ENCODE measurements at regions not wholly inside any gene's neighbourhood (a gene's known extent, or its start where the extent isn't known, plus 50 kb on each side); places are given as distances from the start of the nearest gene placed in this dataset.

DNA sequence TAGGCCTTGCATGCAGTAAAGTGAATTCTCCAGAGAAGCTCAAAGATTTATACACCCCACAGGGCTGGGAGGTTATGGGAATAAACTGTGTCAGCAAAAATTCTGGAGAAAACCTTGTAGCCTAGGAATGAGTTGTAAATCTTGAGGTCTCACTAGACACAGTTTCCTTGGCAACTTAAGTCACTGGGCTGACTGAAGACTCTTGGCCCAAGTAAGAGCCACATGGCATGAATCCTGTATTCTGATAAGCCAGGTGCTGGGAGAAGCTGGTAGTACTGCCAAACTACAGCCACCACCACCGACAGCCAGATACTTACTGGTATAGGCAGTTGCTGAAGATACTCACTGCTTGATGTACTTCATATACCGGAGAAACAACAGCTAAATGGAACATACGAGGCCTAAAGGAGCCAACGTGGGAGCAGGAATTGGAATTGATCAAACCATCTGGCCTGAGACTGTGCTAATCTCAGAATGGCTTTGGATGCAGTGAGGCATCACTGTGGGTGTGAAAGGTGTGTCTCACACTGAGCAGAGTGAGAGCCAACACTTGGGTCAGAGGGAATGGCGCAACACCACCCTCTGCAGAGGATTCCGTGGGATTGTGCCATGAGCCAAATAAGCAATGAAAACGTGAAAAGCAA, 102.8 kb upstream of the TMCC3 start:
- no peak for DNase-seq (ENCODE audit: low read depth, low spot score)

DNA sequence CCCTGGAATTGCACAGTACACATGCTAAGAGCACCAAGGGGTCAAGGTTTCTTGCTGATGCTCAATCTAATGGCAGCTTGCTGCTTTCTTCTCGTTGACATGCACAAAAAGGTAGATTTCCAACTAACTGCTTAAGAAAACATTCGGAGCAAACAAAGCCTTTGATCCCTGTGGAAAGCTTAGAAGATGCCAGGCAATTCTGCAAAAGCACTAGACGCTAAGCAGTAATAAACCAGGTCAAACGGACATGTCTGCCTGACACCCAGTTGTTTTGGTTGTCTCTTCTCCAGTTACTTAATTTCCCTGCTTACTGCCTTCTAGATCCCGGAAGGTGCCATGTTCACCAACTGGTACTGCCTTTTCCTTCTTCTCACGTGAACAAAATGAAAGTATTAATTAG, 100.5 kb upstream of the TMCC3 start:
- DNase-seq (ENCODE audit: low read depth, low spot score), result no peak

DNA sequence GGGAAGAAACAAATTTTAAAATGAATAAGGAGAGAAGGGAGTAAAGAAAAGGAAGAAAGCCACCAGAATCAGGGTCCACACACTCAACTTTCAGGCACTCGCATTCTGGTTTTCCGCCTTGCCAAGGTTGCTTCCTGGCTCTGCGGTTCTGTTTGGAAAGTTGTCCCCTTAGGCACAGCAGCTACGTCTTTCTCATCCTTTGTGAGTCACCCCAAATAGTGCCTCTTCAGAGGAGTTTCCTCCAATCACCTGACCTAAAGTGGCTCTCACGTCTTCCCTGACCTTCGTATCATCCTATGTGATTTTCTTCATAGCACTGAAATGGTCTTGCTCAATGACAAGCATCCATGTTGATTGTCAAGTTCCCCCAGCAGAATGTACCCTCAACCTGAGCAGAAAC, 99.5 kb upstream of the TMCC3 start:
- DNase-seq (ENCODE audit: low read depth, low spot score), result no peak

DNA sequence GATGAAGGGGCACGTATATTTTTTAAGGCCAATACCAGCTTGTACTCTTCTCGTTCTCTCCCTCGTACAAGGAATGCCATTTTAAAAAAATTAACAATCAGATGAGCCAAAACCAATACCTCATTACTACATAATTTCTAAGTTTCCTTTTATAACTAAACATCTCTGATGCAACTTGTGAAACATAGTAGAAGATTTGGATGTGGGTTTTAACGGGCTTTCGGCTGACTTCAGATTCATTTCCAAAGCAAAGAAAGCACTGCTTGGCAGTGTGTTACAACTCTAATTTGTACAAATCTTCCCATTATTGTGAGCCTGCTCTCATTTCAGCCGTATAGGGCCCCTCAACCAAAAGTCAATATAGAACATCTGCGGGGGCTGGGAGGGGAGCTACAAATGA, 99.1 kb upstream of the TMCC3 start:
- no peak for DNase-seq (ENCODE audit: low read depth, low spot score)

DNA sequence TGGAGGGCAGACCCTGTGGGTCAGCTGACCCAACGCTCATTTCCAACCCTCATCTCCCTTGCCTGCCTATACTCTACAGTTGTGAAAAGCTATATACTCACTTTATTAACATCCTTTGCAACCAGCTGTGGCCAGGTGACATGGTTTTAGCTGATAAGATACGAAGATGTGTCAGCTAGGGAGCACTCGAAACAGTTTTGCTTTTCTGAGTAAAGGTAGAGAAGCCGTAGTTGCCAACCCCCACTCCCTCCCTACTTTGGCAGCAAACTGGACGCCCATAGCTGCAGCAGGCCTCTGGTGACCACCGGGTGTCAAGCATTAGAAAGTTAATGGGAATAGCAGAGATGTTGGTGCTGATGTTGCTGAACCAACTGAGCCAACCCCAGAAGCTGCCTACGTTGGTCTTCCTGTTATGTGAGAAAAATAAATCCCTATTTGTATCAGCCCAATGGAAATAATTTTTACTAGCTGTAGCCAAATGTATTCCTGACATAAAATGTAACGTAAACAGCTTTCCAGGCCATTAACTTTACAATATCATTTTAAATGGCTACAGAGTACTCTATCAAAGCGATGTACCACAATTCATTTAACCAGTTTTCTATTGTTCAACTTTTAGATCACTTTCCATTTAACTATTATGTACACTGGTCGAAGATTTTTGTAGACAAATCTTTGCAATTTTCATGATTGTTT, 98.5 kb upstream of the TMCC3 start:
- DNase-seq (ENCODE audit: low read depth, low spot score), result no peak

DNA sequence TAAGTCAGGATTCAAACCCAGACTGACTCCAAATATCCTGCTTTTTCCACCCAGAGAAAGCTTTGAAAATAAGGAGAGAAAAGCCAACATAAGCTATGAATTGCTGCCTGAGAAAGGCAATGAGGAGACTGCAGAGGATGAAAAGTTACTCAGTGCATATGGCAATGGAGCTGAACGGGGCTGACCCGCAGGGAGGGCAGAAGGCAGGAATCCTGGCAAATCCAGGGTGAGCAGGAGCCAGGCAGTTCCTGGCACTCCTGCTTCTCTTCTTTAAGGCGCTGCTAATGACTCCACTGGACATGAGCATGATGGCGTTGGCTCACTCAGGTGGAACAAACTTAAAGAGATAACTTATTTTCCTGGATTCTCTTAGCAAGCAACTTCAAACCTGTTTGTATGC, 95.2 kb upstream of the TMCC3 start:
- no peak for DNase-seq (ENCODE audit: low read depth, low spot score)

DNA sequence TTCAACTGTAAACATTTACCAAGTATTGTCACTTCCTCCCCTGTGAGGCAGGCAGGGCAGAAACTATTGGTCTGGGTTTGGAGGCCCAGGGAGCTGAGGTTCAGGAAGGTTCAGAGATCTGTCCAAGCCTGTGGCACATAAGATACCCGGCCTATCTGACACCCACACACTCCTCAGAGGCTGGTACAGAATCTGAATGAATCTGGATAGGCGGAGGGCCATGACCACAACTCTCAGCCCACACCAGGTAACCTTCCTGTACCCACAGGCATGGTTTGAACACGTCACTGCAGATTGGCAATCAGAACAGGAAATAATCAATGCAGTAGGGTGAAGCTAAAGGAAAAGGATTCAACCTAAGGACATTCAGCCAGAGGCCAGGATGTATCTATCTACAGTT, 92.8 kb upstream of the TMCC3 start:
- DNase-seq (ENCODE audit: low read depth, low spot score), result no peak

DNA sequence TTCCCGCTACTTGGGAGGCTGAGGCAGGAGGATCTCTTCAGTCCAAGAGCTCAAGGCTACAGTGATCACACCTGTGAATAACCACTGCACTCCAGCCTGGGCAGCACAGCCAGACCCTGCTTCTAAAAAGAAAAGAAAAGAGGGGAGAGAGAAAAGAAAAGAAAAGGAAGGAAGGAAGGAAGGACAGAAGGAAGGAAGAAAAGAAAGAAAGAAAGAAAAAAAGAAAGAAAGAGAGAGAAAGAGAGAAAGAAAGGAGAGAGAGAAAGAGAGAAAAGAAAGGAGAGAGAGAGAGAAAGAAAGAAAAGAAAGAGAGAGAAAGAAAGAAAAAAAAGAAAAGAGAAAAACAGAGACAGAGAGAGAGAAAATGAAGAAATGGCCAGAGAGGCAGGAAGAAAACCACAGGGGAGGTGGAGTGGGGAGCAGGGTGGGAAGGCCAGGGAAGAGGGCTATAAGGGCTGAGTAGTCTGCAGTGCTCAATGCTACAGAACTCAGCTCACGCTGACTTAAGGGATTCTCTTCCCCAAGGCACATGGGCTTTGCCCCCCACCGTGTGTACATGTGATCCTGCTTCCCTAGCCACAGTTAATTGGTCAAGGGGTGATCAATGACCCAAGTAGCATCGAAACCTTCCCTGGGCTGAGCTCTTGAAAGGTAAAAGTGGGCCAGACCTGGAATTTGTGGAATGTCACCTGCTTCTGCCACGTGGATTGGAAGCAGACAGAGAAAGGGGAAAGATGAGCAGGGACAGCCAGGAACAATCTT, 90.4 kb upstream of the TMCC3 start:
- peak; percentile 75 for DNase-seq (ENCODE audit: low read depth, low spot score)

DNA sequence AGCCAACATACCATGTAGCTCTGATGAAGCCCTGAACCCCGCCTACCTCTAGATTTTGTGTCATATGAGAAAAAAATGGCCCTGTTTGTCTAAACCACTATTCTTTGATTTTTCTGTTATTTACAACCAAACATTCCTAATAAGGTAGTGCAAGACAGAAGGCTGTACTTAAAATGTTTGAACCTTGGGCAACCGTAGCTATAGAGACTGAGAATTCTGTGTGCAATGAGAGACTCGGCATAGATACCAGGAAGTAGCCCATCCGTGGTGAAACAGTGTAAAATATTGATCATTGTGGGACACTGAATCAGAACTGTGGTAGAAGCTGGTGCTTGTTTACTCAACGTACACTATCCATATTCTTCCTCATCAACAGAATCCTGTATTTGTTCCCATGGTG, 86.5 kb upstream of the TMCC3 start:
- DNase-seq (ENCODE audit: low read depth, low spot score), result no peak

DNA sequence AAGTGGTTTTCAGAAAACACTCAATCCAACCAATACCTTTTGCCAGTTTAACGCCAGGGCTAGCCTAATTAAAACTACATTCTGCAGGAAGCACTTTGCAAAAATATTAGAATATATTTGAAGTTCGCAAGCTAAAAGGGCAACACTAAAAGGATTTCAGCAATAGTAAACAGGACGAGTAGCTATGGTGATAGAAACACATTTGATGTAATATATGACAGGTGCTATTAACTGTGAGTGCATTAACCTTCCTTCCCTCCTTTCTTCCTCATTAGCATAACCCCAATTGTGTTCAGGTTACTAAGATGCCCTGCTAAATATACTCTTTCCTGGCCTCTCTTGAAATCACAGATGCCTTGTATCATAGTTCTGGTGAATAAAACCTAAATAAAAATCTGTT, 85.6 kb upstream of the TMCC3 start:
- DNase-seq (ENCODE audit: low read depth, low spot score), result no peak

DNA sequence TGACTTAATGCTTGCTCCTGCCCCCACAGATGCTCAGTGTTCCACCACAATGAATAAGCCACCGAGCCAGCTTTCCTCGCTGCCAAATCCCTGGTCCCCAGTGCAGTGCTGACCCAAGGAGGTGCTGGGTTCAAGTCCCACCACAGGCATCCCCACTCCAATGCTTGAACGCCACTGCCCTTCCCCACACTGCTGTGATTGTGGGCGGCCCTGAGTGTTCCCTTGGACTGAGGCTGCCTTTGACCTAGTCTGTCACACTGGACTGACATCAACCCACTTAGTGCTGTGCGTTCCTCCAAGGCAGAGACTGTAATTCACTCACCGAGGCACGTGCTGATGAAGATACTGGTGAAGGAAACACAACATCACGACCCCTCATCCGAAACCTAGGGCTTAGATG, 83.4 kb upstream of the TMCC3 start:
- no peak for DNase-seq (ENCODE audit: low read depth, low spot score)

DNA sequence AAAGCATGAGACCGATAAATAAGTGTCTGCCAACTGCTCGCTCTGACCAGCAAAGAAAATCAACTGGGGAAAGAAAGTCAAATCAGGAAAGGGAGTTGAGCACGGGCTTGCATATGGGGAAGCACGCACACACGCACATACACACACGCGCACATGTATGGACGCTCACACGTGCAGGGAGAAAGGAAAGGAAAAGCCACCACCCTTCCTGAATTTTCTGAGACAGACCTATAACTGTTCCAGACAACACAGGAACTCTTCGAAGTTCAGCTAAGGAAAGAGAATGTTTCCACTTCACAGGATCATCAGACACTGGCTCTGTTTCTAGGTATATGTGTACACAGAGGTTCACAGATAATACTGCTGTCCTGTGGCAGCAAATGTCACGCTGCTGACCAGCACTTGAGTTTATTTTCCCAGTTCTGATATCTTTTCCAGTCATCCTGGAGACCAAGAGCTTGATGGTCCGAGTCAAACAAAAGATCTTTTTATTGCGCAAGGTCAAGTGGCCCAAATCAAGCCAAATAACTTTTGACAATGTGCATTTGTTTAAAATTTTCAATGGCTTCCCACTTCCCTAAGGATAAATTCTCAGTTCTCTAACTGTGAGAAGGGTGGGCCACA, 82.1 kb upstream of the TMCC3 start:
- no peak for DNase-seq (ENCODE audit: low read depth, low spot score)

DNA sequence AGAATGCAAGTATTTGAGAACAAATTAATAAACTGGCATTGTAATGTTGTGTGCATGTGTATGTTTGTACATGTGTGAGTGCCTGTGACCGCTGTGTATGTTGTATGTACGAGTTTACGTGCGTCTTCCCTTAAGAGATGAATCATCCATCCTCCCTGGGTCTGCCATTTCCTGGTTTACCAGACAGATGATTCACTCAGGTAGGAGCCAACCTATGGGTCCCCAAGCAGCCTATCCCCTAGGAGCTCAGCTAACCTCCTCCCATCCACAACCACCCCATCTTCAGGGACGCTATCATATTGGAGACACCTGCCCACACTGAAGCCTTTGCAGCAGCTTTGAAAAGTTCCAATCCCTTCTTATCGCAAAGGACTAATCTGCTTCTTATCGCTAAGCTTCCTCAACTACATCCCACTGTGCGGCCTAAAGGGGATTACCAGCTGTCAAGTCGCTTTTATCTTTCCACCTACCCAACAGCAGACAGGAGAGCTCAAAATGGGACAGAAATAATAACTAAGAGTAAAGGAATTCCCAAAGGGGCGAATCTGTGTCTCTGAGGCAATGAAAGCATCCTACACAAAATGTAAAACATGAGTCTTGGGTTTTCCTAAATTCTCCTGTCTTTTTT, 81.5 kb upstream of the TMCC3 start:
- DNase-seq (ENCODE audit: low read depth, low spot score), result no peak

DNA sequence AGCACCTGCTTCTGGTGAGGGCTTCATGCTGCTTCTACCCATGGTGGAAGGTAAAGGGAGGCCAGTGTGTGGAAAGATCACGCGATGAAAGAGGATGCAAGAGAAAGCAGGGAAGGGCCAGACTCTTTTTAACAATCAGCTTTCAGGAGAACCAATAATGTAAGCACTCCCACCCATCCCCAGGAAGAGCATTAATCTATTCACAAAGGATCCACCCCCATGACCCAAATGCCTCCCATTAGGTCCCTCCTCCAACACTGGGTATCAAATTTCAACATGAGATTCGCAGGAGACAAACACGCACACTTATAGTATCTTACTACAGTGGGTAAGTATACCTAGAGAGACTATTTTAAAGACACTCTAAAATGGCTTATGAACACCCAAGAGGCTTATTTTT, 80.5 kb upstream of the TMCC3 start:
- DNase-seq (ENCODE audit: low read depth, low spot score), result no peak

DNA sequence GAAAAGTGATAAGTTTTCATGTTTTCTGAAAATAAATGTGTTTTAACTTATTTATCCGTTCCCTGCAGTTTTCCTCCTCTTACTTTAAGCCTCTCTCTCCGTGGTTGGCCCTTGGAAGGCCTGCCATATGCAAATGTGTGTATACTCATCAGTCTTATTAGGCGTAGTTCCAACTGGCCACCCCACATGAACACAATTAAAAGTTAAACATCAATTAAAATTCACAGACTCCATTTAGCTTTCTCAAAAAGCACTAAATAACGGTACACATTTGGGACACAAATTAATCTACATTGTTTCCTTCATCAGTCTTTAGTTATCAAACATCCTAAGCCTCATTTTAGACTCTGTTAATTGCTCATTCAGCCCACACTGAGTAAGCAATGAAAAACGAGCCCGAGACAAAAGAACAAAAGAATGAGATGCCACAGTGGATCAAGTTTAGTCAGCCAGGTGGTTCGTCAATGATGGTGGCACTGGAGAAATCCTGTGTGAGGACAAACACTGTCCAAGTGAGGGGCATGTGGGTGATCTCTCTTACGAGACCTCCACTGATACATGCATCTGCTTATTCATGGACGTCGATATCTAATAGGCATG, 76.0 kb upstream of the TMCC3 start:
- no peak for DNase-seq (ENCODE audit: low read depth, low spot score)

DNA sequence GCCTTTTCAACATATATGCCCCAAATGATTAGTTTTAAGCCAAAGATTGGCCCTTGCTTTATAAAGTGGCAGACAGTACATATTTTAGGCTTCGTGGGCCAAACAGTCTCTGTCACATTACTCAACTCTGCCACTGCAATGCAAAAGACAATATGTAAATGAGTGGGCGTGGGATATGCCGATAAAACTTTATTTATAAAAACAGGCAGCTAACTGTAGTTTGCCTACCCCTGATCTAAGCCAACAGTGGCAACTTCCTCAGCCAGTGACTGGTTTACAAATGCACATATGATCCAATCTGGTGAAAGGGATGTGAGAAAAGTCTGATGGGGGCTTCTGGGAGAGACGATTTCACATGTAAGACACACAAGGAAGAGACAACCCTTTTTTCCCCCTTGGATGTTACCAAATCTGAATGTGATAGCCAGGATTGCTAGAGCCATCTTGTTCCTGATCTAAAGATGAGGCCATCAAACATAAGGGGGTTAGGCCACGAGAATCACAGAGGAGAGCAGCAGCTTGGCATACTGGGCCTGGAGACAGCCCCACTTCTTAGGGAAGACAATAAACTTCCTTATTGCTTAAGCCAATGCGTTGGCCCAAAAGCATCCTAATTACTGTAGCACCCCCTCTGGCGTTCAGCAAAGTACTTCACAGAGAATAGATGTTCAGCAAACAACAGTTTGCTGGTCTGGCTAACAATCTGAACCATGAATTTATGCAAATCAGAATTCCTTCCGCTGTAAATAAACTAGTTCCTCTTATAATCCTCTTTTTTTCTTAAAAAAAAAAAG, 75.2 kb upstream of the TMCC3 start:
- no peak for DNase-seq (ENCODE audit: low read depth, low spot score)

DNA sequence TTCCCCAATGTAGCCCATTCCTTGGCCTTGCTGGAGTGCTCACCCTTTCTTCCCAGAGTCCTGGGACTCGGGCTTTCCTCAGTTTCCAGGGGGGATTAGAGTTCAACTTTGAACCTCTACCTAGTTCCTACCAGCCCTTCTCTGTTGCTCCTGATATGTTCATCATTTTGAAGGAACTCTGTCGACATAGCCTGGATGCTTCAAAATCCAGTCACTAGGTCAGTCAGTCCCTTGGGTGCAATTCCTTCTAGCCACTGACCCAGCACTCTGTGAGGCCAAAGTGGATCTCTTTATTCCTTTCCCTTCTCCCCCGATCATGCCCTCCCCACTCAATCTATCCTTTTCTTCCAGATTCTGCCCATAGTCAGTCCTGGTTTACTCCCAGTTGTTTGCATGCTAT, 72.3 kb upstream of the TMCC3 start:
- DNase-seq (ENCODE audit: low read depth, low spot score), result no peak

DNA sequence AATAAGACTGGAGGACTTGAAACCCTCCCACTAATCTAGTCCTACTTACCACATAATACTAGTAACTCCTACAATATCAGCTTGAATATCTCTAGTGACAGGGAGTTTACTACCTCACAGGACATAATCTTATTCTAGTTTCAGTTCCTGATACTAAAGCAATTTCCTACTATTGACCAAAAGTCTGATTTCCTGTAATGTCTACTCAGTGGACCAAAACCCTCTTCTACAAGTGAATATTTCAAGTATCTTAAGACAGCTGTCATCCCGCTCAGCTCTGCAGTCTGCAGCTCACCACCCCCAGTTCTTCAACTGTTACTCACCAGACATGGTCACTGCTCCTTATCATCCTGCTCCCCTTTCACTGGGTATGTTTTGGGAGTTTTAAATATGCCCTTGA, 70.8 kb upstream of the TMCC3 start:
- DNase-seq (ENCODE audit: low read depth, low spot score), result no peak

DNA sequence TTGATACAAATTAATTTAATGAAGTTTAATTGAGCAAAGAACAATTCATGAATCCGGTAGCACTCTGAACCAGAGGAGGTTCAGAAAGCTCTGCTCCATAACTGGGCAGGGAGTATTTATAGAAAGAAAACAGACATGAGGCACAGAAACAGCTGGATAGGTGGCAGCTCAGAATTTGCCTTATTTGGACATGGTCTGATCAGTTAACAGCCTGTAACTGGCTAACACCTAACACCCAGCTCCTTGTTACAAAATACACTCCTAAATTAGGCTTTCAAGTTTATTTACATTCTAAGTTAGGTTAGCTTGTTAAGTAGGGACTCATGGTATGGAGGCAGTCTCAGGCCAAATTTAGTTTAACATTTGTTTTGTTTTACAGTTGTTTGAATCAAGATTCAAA, 67.8 kb upstream of the TMCC3 start:
- no peak for DNase-seq (ENCODE audit: low read depth, low spot score)

DNA sequence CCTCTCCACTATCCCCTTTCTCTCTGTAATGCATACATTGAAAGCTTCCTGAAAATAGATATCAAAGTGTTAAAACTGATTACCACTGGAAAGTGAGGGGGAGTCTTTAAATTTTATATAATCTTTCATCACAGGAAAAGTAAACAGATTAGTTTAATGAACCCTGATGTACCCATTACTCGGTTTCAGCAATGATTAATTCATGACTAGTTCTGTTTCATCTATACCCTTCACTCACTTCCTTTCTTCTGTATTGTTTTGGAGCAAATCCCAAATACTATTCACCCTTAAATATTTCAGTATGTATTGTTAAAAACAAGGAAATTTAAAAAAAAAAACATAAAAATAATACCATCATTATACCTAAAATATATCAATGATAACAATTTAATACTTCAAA, 67.3 kb upstream of the TMCC3 start:
- no peak for DNase-seq (ENCODE audit: low read depth, low spot score)

DNA sequence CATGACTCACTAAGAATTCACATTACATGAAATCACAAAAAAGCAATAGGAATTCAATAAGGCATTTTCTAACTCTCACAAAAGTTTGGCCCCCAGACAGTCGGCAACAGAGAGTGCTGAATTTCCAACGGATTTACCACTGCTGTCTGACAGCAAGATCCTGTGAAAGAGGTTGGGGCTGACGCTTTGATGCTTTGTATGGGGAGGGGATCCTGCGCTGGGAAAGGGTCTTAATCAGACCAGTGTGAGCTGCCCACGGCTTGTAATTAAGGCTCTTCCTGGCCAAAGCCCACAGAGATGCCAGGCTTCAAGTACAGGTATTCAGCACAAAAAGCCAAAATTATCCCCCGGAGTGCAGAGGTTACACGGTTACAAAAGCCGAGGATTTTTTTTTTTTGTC, 66.8 kb upstream of the TMCC3 start:
- no peak for DNase-seq (ENCODE audit: low read depth, low spot score)
